ENCODE measurements at regions not wholly inside any gene's neighbourhood (a gene's known extent, or its start where the extent isn't known, plus 50 kb on each side); places are given as distances from the start of the nearest gene placed in this dataset.

- no TSS peak for BruUV-seq (replicated peaks)
- intact Hi-C loops (cut with micrococcal nuclease): no loop called here
- DNase-seq (ENCODE audit: unreplicated experiment): no peak
- Mint-ChIP-seq H3K9me3 (ENCODE audit: unreplicated experiment) (no peaks in the 10 kb centered on the region), H3K4me1 (ENCODE audit: insufficient read depth, unreplicated experiment) (no peaks in the 10 kb centered on the region), H3K4me3 (ENCODE audit: unreplicated experiment) (no peak overlapping the region), H3K27ac (ENCODE audit: low read depth, unreplicated experiment) (no peak overlapping the region), H3K27me3 (ENCODE audit: insufficient read depth, unreplicated experiment) (no peaks in the 10 kb centered on the region), H3K36me3 (ENCODE audit: insufficient read depth, unreplicated experiment) (no peaks in the 10 kb centered on the region)
- ChIA-PET POLR2A (interaction anchor here (0.6 to 1.5 kb wide), 2 partner anchors 172 to 294 kb away, joined by 3 read pairs; no protein-coding TSS in a partner anchor), CTCF (interaction anchor here (0.6 kb wide), 1 partner anchor 249 kb away, joined by 3 read pairs; no protein-coding TSS in a partner anchor)
- TF ChIP-seq CTCF (IDR thresholded peaks at IDR 0.05; ENCODE audit: unreplicated experiment): no peak
Measured at GRCh38 chr4:89398146-89398545, 90.5 kb upstream of the GPRIN3 start.

GRCh38 chr4:89397441-89397840, 89.8 kb upstream of the GPRIN3 start:
- DNase-seq (ENCODE audit: unreplicated experiment): peak; percentile 37
- Mint-ChIP-seq H3K9me3 (ENCODE audit: unreplicated experiment) (no peaks in the 10 kb centered on the region), H3K36me3 (ENCODE audit: insufficient read depth, unreplicated experiment) (no peaks in the 10 kb centered on the region), H3K27me3 (ENCODE audit: insufficient read depth, unreplicated experiment) (no peaks in the 10 kb centered on the region), H3K27ac (ENCODE audit: low read depth, unreplicated experiment) (no peak overlapping the region), H3K4me3 (ENCODE audit: unreplicated experiment) (no peak overlapping the region), H3K4me1 (ENCODE audit: insufficient read depth, unreplicated experiment) (no peaks in the 10 kb centered on the region)
- POLR2A ChIA-PET: interaction anchor here (0.6 to 1.5 kb wide), 2 partner anchors 171 to 247 kb away, joined by 3 read pairs; no protein-coding TSS in a partner anchor
- intact Hi-C loops (cut with micrococcal nuclease): no loop called here
- CTCF ChIA-PET: interaction anchor here (1.0 kb wide), 1 partner anchor 128 kb away, joined by 3 read pairs; no protein-coding TSS in a partner anchor
- TF ChIP-seq CTCF (IDR thresholded peaks at IDR 0.05; ENCODE audit: unreplicated experiment): no peak
- BruUV-seq (replicated peaks): no TSS peak

DNA sequence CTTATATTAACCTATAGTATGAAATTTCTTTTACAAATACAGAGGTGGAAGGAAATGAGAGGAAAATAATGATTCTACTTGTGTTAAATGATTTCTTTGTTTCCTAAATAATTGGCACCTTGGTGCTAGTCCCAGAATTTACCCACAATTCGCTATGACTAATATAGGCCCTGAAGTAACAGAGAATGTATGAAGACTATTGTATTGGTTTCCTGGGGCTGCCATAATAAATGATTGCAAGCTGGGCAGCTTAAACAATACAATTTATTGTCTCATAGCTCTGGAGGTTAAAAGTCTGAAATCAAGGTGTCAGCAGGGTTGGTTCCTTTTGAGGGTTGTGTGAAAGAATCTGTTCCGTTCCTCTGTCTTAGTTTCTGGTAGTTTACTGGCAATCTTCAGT, 74.8 kb upstream of the GPRIN3 start:
- no peak overlapping the region for H3K4me3 Mint-ChIP-seq (ENCODE audit: unreplicated experiment)
- ChIA-PET POLR2A (no interaction called here), CTCF (interaction anchor here (0.7 kb wide), 1 partner anchor 146 kb away, joined by 3 read pairs; no protein-coding TSS in a partner anchor)
- intact Hi-C loops (cut with micrococcal nuclease): no loop called here
- BruUV-seq (replicated peaks): no TSS peak
- no peaks in the 10 kb centered on the region for H3K27me3 Mint-ChIP-seq (ENCODE audit: insufficient read depth, unreplicated experiment)
- TF ChIP-seq CTCF (IDR thresholded peaks at IDR 0.05; ENCODE audit: unreplicated experiment): no peak
- no peak overlapping the region for H3K27ac Mint-ChIP-seq (ENCODE audit: low read depth, unreplicated experiment)
- H3K9me3 Mint-ChIP-seq (ENCODE audit: unreplicated experiment): peaks cover 14% of the 10 kb centered on the region
- DNase-seq (ENCODE audit: unreplicated experiment): no peak
- no peaks in the 10 kb centered on the region for H3K4me1 Mint-ChIP-seq (ENCODE audit: insufficient read depth, unreplicated experiment)
- no peaks in the 10 kb centered on the region for H3K36me3 Mint-ChIP-seq (ENCODE audit: insufficient read depth, unreplicated experiment)

DNA sequence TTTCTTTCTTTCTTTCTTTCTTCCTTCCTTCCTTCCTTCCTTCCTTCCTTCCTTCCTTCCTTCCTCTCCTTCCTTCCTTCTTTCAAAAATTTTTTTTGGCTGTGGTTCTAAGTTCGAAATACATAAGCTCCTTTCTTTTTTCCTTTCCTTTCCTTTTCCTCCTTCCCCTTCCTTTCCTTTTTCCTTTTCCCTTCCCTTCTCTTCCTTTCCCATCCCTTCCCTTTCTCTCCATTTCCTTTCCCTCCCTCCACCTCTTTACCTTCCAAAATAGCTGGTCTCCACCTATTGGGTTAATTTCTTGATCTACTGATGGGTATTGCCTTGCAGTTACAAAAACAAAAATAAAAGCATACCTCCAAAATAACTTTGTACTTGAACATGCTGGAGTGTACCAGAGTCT, 73.4 kb upstream of the GPRIN3 start:
- BruUV-seq (replicated peaks): no TSS peak
- Mint-ChIP-seq H3K27me3 (ENCODE audit: insufficient read depth, unreplicated experiment) (no peaks in the 10 kb centered on the region), H3K9me3 (ENCODE audit: unreplicated experiment) (peaks cover 14% of the 10 kb centered on the region), H3K4me3 (ENCODE audit: unreplicated experiment) (no peak overlapping the region), H3K36me3 (ENCODE audit: insufficient read depth, unreplicated experiment) (no peaks in the 10 kb centered on the region), H3K4me1 (ENCODE audit: insufficient read depth, unreplicated experiment) (no peaks in the 10 kb centered on the region), H3K27ac (ENCODE audit: low read depth, unreplicated experiment) (no peak overlapping the region)
- no peak for TF ChIP-seq CTCF (IDR thresholded peaks at IDR 0.05; ENCODE audit: unreplicated experiment)
- intact Hi-C loops (cut with micrococcal nuclease): no loop called here
- CTCF ChIA-PET: interaction anchor here (0.6 kb wide), 3 partner anchors 19 to 200 kb away, joined by 3 to 5 read pairs (median 4); no protein-coding TSS in a partner anchor
- POLR2A ChIA-PET: interaction anchor here (1.3 kb wide), 1 partner anchor 15 kb away, joined by 4 read pairs; no protein-coding TSS in a partner anchor
- no peak for DNase-seq (ENCODE audit: unreplicated experiment)

All from MCF 10A (cell line).